ENCODE measurements at regions not wholly inside any gene's neighbourhood (a gene's known extent, or its start where the extent isn't known, plus 50 kb on each side); places are given as distances from the start of the nearest gene placed in this dataset.

- TF ChIP-seq CTCF (IDR thresholded peaks at IDR 0.05; ENCODE audit: low read length) (no peak), EZH2phosphoT487 (IDR thresholded peaks at IDR 0.05; ENCODE audit: low read length) (no peak), EZH2 (optimal IDR thresholded peaks at IDR 0.05; ENCODE audit: low read depth, low read length) (no peak)
These were observed 337.5 kb downstream of the NPIPA8 start for GRCh38 chr16:17998996-17999395.

All from MM.1S (cell line).